ENCODE measurements at regions not wholly inside any gene's neighbourhood (a gene's known extent, or its start where the extent isn't known, plus 50 kb on each side); places are given as distances from the start of the nearest gene placed in this dataset.

GRCh38 chr6:87767478-87767877 lies 65.4 kb upstream of the AKIRIN2 start:
- DNase-seq (ENCODE audit: low read depth, low spot score): no peak
- no peak overlapping the region for H3K4me3 ChIP-seq (ENCODE audit: low read depth, low read length)
- in situ Hi-C loops (cut with HindIII; ENCODE audit: low sequenced_read_pairs): no loop called here
- TF ChIP-seq CTCF (IDR thresholded peaks at IDR 0.05; ENCODE audit: low read depth, low read length): no peak

- DNase-seq (ENCODE audit: low read depth, low spot score): no peak
- H3K4me3 ChIP-seq (ENCODE audit: low read depth, low read length): no peak overlapping the region
- in situ Hi-C loops (cut with HindIII; ENCODE audit: low sequenced_read_pairs): no loop called here
- TF ChIP-seq CTCF (IDR thresholded peaks at IDR 0.05; ENCODE audit: low read depth, low read length): no peak
These were observed 64.2 kb upstream of the AKIRIN2 start for GRCh38 chr6:87766211-87766610.

- TF ChIP-seq CTCF (IDR thresholded peaks at IDR 0.05; ENCODE audit: low read depth, low read length): no peak
- H3K4me3 ChIP-seq (ENCODE audit: low read depth, low read length): no peak overlapping the region
- in situ Hi-C loops (cut with HindIII; ENCODE audit: low sequenced_read_pairs): no loop called here
- no peak for DNase-seq (ENCODE audit: low read depth, low spot score)
These were observed 61.9 kb upstream of the AKIRIN2 start for GRCh38 chr6:87763901-87764300.

- DNase-seq (ENCODE audit: low read depth, low spot score): no peak
- H3K4me3 ChIP-seq (ENCODE audit: low read depth, low read length): no peak overlapping the region
- no peak for TF ChIP-seq CTCF (IDR thresholded peaks at IDR 0.05; ENCODE audit: low read depth, low read length)
- in situ Hi-C loops (cut with HindIII; ENCODE audit: low sequenced_read_pairs): no loop called here
These were observed 61.2 kb upstream of the AKIRIN2 start for GRCh38 chr6:87763276-87763675.

GRCh38 chr6:87762116-87762515 lies 60.1 kb upstream of the AKIRIN2 start:
- in situ Hi-C loops (cut with HindIII; ENCODE audit: low sequenced_read_pairs): no loop called here
- no peak overlapping the region for H3K4me3 ChIP-seq (ENCODE audit: low read depth, low read length)
- TF ChIP-seq CTCF (IDR thresholded peaks at IDR 0.05; ENCODE audit: low read depth, low read length): no peak
- DNase-seq (ENCODE audit: low read depth, low spot score): no peak

GRCh38 chr6:87757792-87758191 lies 55.8 kb upstream of the AKIRIN2 start:
- no peak for TF ChIP-seq CTCF (IDR thresholded peaks at IDR 0.05; ENCODE audit: low read depth, low read length)
- H3K4me3 ChIP-seq (ENCODE audit: low read depth, low read length): no peak overlapping the region
- no peak for DNase-seq (ENCODE audit: low read depth, low spot score)
- in situ Hi-C loops (cut with HindIII; ENCODE audit: low sequenced_read_pairs): no loop called here

- no peak for TF ChIP-seq CTCF (IDR thresholded peaks at IDR 0.05; ENCODE audit: low read depth, low read length)
- H3K4me3 ChIP-seq (ENCODE audit: low read depth, low read length): no peak overlapping the region
- in situ Hi-C loops (cut with HindIII; ENCODE audit: low sequenced_read_pairs): no loop called here
- peak; percentile 76 for DNase-seq (ENCODE audit: low read depth, low spot score)
These were observed 54.8 kb upstream of the AKIRIN2 start for GRCh38 chr6:87756858-87757257.

Data from astrocyte of the spinal cord (primary cell).